GM18502 (cell line): ENCODE measurements at regions not wholly inside any gene's neighbourhood (a gene's known extent, or its start where the extent isn't known, plus 50 kb on each side); places are given as distances from the start of the nearest gene placed in this dataset.
"Not testable (repeated sequence)": the region's sequence is repeated elsewhere in the genome, so short reads cannot be mapped to it uniquely, and the experiment has no call there.

ENCODE experiments used
- ATAC-seq: cut with Tn5 transposase; IDR thresholded peaks from one replicate; pipeline ENCODE4 v1.9.1; 2021; ENCODE audit warnings: mild to moderate bottlenecking; ENCODE audit not compliant: unreplicated experiment, poor library complexity

DNA sequence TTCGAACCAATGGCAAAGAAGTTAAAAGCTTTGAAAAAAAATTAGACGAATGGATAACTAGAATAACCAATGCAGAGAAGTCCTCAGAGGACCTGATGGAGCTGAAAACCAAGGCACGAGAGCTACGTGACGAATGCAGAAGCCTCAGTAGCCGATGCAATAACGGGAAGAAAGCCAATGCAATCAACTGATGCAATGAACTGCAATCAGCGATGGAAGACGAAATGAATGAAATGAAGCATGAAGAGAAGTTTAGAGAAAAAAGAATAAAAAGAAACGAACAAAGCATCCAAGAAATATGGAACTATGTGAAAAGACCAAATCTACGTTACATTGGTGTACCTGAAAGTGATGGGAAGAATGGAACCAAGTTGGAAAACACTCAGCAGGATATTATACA is 52.6 kb upstream of the MRPS30 start:
- ATAC-seq, result not testable (repeated sequence)

GRCh38 chr5:44747396-44747795 is 61.4 kb upstream of the MRPS30 start:
- no peak for ATAC-seq

DNA sequence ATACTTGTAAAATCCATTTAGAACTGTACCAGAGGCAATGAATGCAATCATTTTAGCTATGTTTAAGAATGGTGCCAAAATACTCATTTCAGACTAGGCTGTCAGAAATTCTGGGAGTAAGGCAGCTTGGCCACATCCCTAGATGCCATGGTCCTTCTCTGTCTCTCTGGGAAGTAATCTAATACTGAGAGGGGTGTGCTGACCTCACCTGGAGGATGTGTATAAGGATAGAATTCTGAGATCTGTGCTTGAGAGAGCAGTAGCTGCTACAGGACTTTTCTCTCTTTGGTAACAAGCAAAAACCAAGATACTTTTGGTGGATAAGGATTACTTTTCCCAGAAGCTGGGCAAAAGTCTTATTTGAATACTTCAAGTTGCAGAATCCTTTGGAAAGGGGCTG is 68.1 kb upstream of the MRPS30 start:
- ATAC-seq, result no peak

DNA sequence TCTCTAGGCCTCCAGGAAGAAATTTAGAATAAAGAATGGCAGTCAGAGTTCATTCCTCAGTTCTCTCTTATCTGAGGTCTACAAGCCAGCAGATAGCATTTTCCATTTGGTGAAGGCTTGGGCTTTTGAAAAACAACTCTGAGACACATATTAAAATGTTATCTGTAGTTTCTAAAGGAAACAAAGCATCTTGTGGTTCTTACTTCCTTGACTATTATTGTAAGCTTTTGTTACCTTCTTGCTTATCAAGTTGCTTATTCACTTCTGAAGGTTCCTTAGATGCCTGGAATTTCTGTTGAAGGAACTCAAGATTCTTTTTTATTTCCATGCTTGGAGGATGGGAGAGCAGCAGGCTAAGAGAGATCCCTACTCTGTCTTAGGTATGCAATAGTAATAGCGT is 79.2 kb upstream of the MRPS30 start:
- no peak for ATAC-seq

- ATAC-seq, result no peak
Measured at GRCh38 chr5:44727100-44727499, 81.6 kb upstream of the MRPS30 start.

GRCh38 chr5:44719856-44720255 is 88.9 kb upstream of the MRPS30 start:
- ATAC-seq, result no peak

GRCh38 chr5:44714871-44715561 is 93.7 kb upstream of the MRPS30 start:
- ATAC-seq, result no peak

DNA sequence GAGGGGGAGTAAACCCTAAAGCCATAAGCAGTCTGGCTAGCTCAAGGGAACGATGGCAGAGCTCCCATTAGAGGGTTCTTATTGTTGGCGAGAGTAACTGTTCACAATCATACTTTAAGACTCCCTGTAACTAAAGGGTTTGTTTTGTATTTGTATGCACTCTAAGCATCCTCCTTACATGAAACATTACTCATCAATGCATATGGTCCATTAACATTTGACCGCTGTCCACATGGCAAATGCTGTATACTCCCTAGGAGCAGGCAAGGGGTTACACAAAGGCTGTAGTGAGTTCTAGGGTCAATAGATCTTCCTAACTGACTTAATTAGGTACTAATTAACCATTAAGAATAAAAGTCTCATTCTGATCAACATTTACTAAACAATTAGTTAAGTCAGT is 95.3 kb upstream of the MRPS30 start:
- ATAC-seq, result no peak

- ATAC-seq, result no peak
Measured at GRCh38 chr5:44711901-44712300, 96.8 kb upstream of the MRPS30 start.

- ATAC-seq, result no peak
Measured at GRCh38 chr5:44708602-44709001, 100.1 kb upstream of the MRPS30 start.

GRCh38 chr5:44707721-44708120 is 101.0 kb upstream of the MRPS30 start:
- no peak for ATAC-seq

DNA sequence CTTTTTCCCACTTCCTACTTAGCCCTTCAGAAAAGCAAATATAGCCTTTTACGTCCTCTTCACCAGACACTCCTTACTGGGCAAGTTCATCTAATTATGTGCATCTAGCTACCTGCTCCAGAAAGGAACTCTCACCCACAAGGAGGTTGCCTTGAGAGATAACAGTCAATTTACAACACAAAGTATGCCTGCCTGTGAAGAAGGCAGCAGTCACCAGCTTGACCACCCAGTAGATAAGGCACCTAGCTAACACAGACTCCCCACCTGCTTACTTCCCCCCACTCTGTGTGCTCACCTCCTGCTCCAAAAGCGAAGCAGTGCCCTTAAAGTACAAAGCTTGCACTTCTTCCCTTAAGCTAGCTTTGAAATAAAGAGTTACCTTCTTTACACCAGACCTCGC is 111.7 kb upstream of the MRPS30 start:
- no peak for ATAC-seq

- ATAC-seq, result no peak
Measured at GRCh38 chr5:44695259-44695658, 113.5 kb upstream of the MRPS30 start.

GRCh38 chr5:44691802-44692201 is 116.9 kb upstream of the MRPS30 start:
- ATAC-seq, result no peak

GRCh38 chr5:44681906-44682305 is 126.8 kb upstream of the MRPS30 start:
- no peak for ATAC-seq

DNA sequence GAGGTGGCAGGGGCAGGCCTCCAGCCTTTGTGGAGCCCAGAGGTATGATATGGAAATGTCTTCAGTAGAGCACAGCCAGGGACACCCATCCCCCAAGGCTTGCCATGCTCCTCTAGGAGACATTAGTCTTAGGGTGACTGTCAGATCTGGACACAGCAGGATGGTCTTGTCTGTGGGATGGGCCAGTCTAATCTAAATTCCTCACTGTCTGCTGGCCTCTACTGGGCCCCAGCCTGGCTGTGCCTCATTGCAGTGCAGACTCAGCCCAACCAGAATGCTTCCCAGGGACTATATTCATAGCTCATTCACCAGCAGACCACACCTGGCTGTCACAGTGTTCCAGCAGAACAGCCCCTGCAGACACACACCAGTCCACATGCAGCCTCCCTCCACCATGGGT is 129.5 kb upstream of the MRPS30 start:
- ATAC-seq, result no peak

GRCh38 chr5:44675296-44675695 is 133.5 kb upstream of the MRPS30 start:
- ATAC-seq, result no peak

DNA sequence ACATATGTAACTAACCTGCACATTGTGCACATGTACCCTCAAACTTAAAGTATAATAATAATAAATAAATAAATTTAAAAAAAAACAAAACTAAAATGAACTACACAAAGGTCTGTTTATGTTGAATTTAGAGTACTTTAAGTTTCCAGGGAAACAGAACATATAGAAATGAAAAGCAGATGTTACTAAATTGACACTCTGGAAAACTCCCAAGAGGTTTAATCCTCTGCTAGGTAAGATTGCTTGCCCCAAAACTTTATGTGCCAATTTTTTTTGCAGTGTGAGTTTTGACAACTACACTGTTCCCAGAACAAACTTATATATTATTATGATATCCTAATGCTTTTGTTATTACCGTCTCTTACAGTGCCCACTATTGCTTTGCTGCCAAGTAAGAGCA is 134.3 kb upstream of the MRPS30 start:
- ATAC-seq, result no peak

- ATAC-seq, result not testable (repeated sequence)
Measured at GRCh38 chr5:44668471-44668870, 140.3 kb upstream of the MRPS30 start.

GRCh38 chr5:44665101-44665701 is 143.5 kb upstream of the MRPS30 start:
- ATAC-seq, result no peak

DNA sequence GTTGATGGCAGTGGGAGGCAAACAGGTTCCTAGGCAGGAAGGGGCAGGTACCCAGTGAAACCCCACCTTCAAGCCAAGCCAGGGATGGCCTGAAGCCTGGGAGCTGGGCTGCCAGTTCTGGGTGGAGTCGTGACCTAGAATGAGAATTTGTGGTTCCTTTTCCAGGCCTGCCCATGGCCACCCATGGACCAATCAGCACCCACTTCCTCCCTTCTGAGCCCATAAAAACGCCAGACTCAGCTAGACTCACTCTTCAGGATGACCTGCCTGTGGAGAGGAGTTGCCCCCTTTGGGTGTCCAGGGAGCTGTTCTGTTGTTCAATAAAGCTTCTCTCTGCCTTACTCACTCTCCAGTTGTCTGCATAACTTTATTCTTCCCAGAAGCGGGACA is 144.0 kb upstream of the MRPS30 start:
- ATAC-seq, result no peak

DNA sequence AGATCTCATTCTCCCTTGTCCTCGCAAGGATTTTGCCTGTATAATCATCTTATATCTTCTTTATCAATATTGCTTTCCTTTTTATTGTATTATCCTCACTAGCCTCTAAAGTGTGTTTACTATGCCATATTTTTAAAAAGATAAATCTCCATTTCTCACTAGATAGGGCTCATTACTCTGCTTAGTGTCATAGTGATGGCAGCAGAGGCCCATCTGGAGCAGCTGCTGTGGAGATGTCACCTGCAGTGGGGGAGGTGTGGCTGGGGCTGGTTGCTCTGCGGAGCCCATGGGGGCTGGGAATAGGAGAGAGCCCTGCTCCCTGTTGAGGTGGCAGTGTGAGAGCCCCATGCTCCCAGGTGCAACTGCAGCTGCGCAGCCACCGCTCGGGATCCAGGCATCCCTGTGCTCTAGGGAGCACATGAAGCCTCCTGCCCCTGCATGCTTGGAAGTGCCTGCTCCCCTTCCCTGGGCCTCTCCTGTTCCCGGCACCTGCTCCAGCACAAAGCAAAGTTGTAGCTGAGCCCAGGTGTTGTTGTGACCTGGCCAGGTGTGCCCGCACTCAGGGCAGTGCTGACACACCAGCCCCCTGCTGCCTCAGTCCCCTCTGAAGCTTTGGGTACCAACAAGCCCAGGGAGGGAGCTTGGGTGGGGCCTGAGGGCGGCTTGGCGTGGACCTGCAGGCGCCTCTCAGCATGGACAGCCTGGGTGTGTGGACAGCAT is 144.6 kb upstream of the MRPS30 start:
- no peak for ATAC-seq
